OCI-LY1 (cell line): ENCODE measurements at regions not wholly inside any gene's neighbourhood (a gene's known extent, or its start where the extent isn't known, plus 50 kb on each side); places are given as distances from the start of the nearest gene placed in this dataset.

Source experiments
- H2AFZ ChIP-seq: fragments of 200-600 bp; sonication (generic), shearing (Covaris generic); 2 replicates; pipeline ENCODE4 v1.6.0; 2014; ENCODE audit warnings: antibody characterized with exemption, mild to moderate bottlenecking, low read length
- H3F3A ChIP-seq: fragments of 200-600 bp; sonication (generic), shearing (Covaris generic); 2 replicates; pipeline ENCODE4 v1.6.0; 2014; ENCODE audit warnings: mild to moderate bottlenecking, antibody characterized with exemption, low read length, moderate library complexity; ENCODE audit not compliant: insufficient read depth
- H3K27ac ChIP-seq: fragments of 200-600 bp; sonication (generic); 2 replicates; pipeline ENCODE4 v1.5.1; 2014; ENCODE audit warnings: low read length, mixed run types, mild to moderate bottlenecking, low read depth; ENCODE audit not compliant: poor library complexity, severe bottlenecking
- H3K27me3 ChIP-seq: fragments of 200-600 bp; sonication (generic); 2 replicates; pipeline ENCODE4 v1.6.0; 2014; ENCODE audit warnings: antibody characterized with exemption, mild to moderate bottlenecking, low read length, moderate library complexity; ENCODE audit not compliant: insufficient read depth
- H3K36me3 ChIP-seq: fragments of 200-600 bp; sonication (generic); 2 replicates; pipeline ENCODE4 v1.6.1; 2014; ENCODE audit warnings: mild to moderate bottlenecking, antibody characterized with exemption, low read length, moderate library complexity, mixed read lengths; ENCODE audit not compliant: insufficient read depth
- H3K4me1 ChIP-seq: fragments of 200-600 bp; sonication (generic); 2 replicates; pipeline ENCODE4 v1.5.1; 2014; ENCODE audit warnings: mild to moderate bottlenecking, low read length, moderate library complexity; ENCODE audit not compliant: insufficient read depth, severe bottlenecking
- H3K4me2 ChIP-seq: fragments of 200-600 bp; sonication (generic), shearing (Covaris generic); 2 replicates; pipeline ENCODE4 v1.6.1; 2014; ENCODE audit warnings: low read length
- H3K4me3 ChIP-seq: fragments of 200-600 bp; sonication (generic); 2 replicates; pipeline ENCODE4 v1.5.1; 2014; ENCODE audit warnings: low read length, low read depth, mild to moderate bottlenecking, mixed read lengths; ENCODE audit not compliant: poor library complexity, severe bottlenecking
- H3K79me2 ChIP-seq: fragments of 200-600 bp; shearing (Covaris generic); 2 replicates; pipeline ENCODE4 v1.6.1; 2016; ENCODE audit warnings: mixed run types, low read length, mixed read lengths; ENCODE audit not compliant: insufficient read depth
- H3K9ac ChIP-seq: fragments of 200-600 bp; sonication (generic), shearing (Covaris generic); 2 replicates; pipeline ENCODE4 v1.6.1; 2014; ENCODE audit warnings: mild to moderate bottlenecking, low read length, mixed read lengths
- H3K9me2 ChIP-seq: fragments of 200-600 bp; sonication (generic), shearing (Covaris generic); 2 replicates; pipeline ENCODE4 v1.6.1; 2014; ENCODE audit warnings: low read depth, mild to moderate bottlenecking, low read length, mixed read lengths
- H3K9me3 ChIP-seq: fragments of 200-600 bp; shearing (Covaris generic); 2 replicates; pipeline ENCODE4 v1.6.1; 2014; ENCODE audit warnings: low read length, mixed read lengths
- H4K20me1 ChIP-seq: fragments of 200-600 bp; sonication (generic), shearing (Covaris generic); 2 replicates; pipeline ENCODE4 v1.6.0; 2016; ENCODE audit warnings: mild to moderate bottlenecking, low read length; ENCODE audit not compliant: insufficient read depth
- CTCF ChIP-seq: fragments of 200-600 bp; sonication (generic), shearing (Covaris generic); IDR thresholded peaks from 2 replicates; pipeline ENCODE4 v1.5.1; 2017; ENCODE audit warnings: mild to moderate bottlenecking, antibody characterized with exemption, low read length, moderate library complexity, mixed read lengths
- EZH2 ChIP-seq: fragments of 200-600 bp; sonication (generic), shearing (Covaris generic); IDR thresholded peaks from 2 replicates; pipeline ENCODE4 v1.8.0; 2017; ENCODE audit warnings: borderline replicate concordance, mixed run types, mild to moderate bottlenecking, antibody characterized with exemption, low read length, moderate library complexity, mixed read lengths

GRCh38 chr3:161602475-161602874, 105.9 kb downstream of the OTOL1 start:
- Histone ChIP-seq H3K4me2 (no peak overlapping the region), H2AFZ (no peak overlapping the region), H3K9me3 (no peaks in the 10 kb centered on the region), H3K36me3 (no peaks in the 10 kb centered on the region), H3K4me1 (no peaks in the 10 kb centered on the region), H3K27me3 (no peaks in the 10 kb centered on the region), H4K20me1 (no peaks in the 10 kb centered on the region), H3K79me2 (no peaks in the 10 kb centered on the region), H3K4me3 (no peak overlapping the region), H3F3A (no peaks in the 10 kb centered on the region), H3K9me2 (no peaks in the 10 kb centered on the region), H3K9ac (no peak overlapping the region), H3K27ac (no peak overlapping the region)
- no peak for TF ChIP-seq EZH2

- no peak for TF ChIP-seq CTCF
- no peak for TF ChIP-seq EZH2
Measured at GRCh38 chr3:161602918-161603317, 106.3 kb downstream of the OTOL1 start.

GRCh38 chr3:161607056-161607455, 110.4 kb downstream of the OTOL1 start:
- TF ChIP-seq CTCF (no peak), EZH2 (no peak)
- no peaks in the 10 kb centered on the region for H3K4me1 ChIP-seq
- no peaks in the 10 kb centered on the region for H3K9me3 ChIP-seq
- H3K4me2 ChIP-seq = no peak overlapping the region
- H3K27ac ChIP-seq = no peak overlapping the region
- H4K20me1 ChIP-seq = no peaks in the 10 kb centered on the region
- H3K9me2 ChIP-seq = no peaks in the 10 kb centered on the region
- no peak overlapping the region for H3K9ac ChIP-seq
- H2AFZ ChIP-seq = no peak overlapping the region
- no peaks in the 10 kb centered on the region for H3K36me3 ChIP-seq
- no peaks in the 10 kb centered on the region for H3F3A ChIP-seq
- H3K4me3 ChIP-seq = no peak overlapping the region
- H3K79me2 ChIP-seq = no peaks in the 10 kb centered on the region
- H3K27me3 ChIP-seq = no peaks in the 10 kb centered on the region

More at GRCh38 chr3:161602918-161603317, 106.3 kb downstream of the OTOL1 start:
- Histone ChIP-seq H3F3A (no peaks in the 10 kb centered on the region), H3K4me3 (no peak overlapping the region), H3K4me2 (no peak overlapping the region), H3K36me3 (no peaks in the 10 kb centered on the region), H3K4me1 (no peaks in the 10 kb centered on the region), H3K9ac (no peak overlapping the region), H3K79me2 (no peaks in the 10 kb centered on the region), H2AFZ (no peak overlapping the region), H4K20me1 (no peaks in the 10 kb centered on the region), H3K9me2 (no peaks in the 10 kb centered on the region), H3K9me3 (no peaks in the 10 kb centered on the region), H3K27me3 (no peaks in the 10 kb centered on the region), H3K27ac (no peak overlapping the region)

- H3K4me1 ChIP-seq = no peaks in the 10 kb centered on the region
- H3K79me2 ChIP-seq = no peaks in the 10 kb centered on the region
- H4K20me1 ChIP-seq = no peaks in the 10 kb centered on the region
- no peaks in the 10 kb centered on the region for H3K27me3 ChIP-seq
- H2AFZ ChIP-seq = no peak overlapping the region
- H3F3A ChIP-seq = no peaks in the 10 kb centered on the region
- no peak overlapping the region for H3K4me3 ChIP-seq
- H3K4me2 ChIP-seq = no peak overlapping the region
- no peak overlapping the region for H3K9ac ChIP-seq
- no peak for TF ChIP-seq CTCF
- TF ChIP-seq EZH2 = no peak
- no peaks in the 10 kb centered on the region for H3K9me2 ChIP-seq
- H3K27ac ChIP-seq = no peak overlapping the region
- H3K9me3 ChIP-seq = no peaks in the 10 kb centered on the region
- no peaks in the 10 kb centered on the region for H3K36me3 ChIP-seq
Measured at GRCh38 chr3:161619351-161619750, 122.7 kb downstream of the OTOL1 start.
